Mucosa of rectum (tissue), 2 donors: ENCODE measurements at regions not wholly inside any gene's neighbourhood (a gene's known extent, or its start where the extent isn't known, plus 50 kb on each side); places are given as distances from the start of the nearest gene placed in this dataset.

Experiments used
- H3K27ac ChIP-seq, 2 donors: one replicate each; pipeline ENCODE4 v1.7.0; 2013; ENCODE audit warnings: inconsistent platforms in 2 of 2, low read depth in 2 of 2, low read length in 2 of 2
- H3K27me3 ChIP-seq, 2 donors: one replicate each; pipeline ENCODE4 v1.7.0; 2013; ENCODE audit warnings: low read length in 2 of 2; ENCODE audit not compliant: control insufficient read depth in 2 of 2, insufficient read depth in 2 of 2
- H3K36me3 ChIP-seq, 2 donors: one replicate each; pipeline ENCODE4 v1.7.0; 2013; ENCODE audit warnings: low read length in 2 of 2; ENCODE audit not compliant: control insufficient read depth in 2 of 2, insufficient read depth in 2 of 2
- H3K4me1 ChIP-seq, 2 donors: one replicate each; pipeline ENCODE4 v1.7.0; 2013; ENCODE audit warnings: low read length in 2 of 2, mild to moderate bottlenecking in 1 of 2; ENCODE audit not compliant: control insufficient read depth in 2 of 2, insufficient read depth in 2 of 2
- H3K4me3 ChIP-seq, 2 donors: one replicate each; pipeline ENCODE4 v1.7.0; 2013; ENCODE audit warnings: low read length in 2 of 2
- H3K9ac ChIP-seq, 2 donors: one replicate each; pipeline ENCODE4 v1.7.0; 2013; ENCODE audit warnings: low read length in 2 of 2, low read depth in 1 of 2, mild to moderate bottlenecking in 1 of 2
- H3K9me3 ChIP-seq, 2 donors: one replicate each; pipeline ENCODE4 v1.7.0; 2013; ENCODE audit warnings: low read length in 2 of 2; ENCODE audit not compliant: control insufficient read depth in 2 of 2
- donor health status: healthy.
- donor health status: Normal muscosa, but diverticular disease.

DNA sequence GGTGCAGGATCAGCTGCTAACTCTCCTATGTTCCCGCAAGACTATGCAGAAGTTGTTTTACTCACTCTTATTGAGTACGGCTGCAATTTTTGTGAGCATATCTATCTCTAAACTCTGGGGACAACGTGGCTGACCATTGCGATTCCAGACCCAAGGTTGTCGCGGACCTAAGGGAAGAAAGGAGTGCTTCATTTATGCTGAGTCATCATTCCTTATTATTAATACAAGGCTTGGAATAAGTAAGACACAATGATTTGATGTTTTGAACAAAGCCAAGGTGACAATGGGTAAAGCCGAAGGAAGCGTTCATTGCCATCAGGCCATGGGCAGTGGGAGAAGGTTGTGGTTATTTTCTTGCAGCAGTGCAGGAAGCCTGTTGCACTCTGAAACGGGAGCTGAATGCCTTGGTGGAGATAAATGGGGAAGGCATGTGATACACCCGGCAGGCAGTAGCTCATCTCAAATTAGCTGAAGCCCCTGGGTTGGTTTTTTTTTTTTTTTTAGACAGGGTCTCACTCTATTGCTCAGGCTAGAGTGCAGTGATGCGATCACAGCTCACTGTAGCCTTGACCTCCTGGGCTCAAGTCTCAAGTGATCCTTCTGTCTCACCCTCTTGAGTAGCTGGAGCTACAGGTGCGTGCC is 605.7 kb downstream of the TYW1 start:
- H3K27me3 ChIP-seq: no peaks in the 10 kb centered on the region
- H3K4me3 ChIP-seq: no peak overlapping the region
- no peak overlapping the region for H3K27ac ChIP-seq
- no peaks in the 10 kb centered on the region for H3K36me3 ChIP-seq
- peaks cover 0 to 3% of the 10 kb centered on the region in 2 donors for H3K9me3 ChIP-seq
- no peak overlapping the region for H3K9ac ChIP-seq
- H3K4me1 ChIP-seq: no peaks in the 10 kb centered on the region

DNA sequence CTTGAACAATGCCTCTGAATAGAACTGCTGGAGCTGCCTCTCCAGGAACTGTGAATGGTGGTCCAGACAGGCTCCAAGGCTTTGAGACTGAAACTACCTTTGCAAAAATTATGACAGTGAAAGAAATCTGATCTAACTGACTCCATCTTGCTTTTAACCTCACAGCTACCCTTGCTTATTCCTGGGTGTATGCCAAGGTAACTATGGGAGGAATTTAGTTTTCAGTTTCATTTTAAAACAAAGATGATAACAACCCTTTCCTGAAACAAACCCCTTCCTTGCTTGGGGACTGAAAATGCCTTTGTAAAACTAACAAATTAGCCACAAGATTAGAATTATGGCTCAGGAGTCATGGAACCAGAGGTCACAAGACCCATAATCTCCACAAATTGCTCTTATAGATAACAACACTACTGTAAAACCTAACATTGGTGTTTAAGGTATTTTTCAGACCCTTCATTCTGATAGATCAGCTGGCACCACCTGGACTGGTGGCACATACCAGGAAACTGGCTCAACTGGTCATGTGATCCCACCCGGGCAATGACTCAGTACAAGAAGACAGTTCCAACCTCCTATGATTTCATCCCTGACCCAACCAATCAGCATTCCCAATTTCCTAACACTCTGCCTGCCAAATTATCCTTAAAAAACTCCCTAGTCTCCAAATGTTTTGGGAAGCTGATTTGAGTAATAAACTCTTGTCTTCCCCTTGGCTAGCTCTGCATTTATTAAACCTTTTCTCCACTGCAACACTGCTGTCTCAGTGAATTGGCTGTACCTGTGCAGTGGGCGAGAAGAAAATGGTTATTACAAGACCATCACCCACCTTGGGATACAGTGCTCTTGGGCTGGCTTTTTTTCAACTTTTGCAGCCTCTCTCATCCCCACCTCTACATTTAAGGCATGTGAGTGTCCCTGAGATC is 608.1 kb downstream of the TYW1 start:
- Histone ChIP-seq H3K36me3 (no peaks in the 10 kb centered on the region), H3K9ac (no peak overlapping the region), H3K27ac (no peak overlapping the region), H3K4me3 (no peak overlapping the region), H3K9me3 (peaks cover 0 to 3% of the 10 kb centered on the region in 2 donors), H3K4me1 (no peaks in the 10 kb centered on the region), H3K27me3 (no peaks in the 10 kb centered on the region)

GRCh38 chr7:67608806-67609205 is 612.2 kb downstream of the TYW1 start:
- no peaks in the 10 kb centered on the region for H3K27me3 ChIP-seq
- no peak overlapping the region for H3K9ac ChIP-seq
- no peaks in the 10 kb centered on the region for H3K4me1 ChIP-seq
- peaks cover 0 to 3% of the 10 kb centered on the region in 2 donors for H3K9me3 ChIP-seq
- no peaks in the 10 kb centered on the region for H3K36me3 ChIP-seq
- H3K27ac ChIP-seq: no peak overlapping the region
- H3K4me3 ChIP-seq: no peak overlapping the region

DNA sequence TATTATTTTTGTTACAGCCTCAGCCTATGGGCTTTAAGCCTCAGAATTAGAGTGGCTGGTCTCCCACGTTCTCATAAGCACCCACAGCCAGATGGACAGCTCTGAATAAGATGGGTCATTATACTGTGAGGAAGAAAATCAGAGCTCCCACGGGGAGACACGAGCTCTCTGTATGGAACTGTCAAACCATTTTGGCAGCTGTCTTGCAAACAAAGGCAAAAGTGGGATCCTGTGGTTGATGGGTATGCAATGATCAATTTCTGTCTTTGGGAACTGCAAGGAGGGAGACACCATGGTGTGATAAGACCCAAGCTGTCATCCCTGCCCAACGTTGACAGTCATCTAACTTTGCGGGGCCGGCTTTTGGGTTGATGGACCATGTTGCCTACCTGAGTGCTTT is 614.3 kb downstream of the TYW1 start:
- Histone ChIP-seq H3K9ac (no peak overlapping the region), H3K27ac (no peak overlapping the region), H3K4me1 (no peaks in the 10 kb centered on the region), H3K9me3 (no peaks in the 10 kb centered on the region), H3K27me3 (no peaks in the 10 kb centered on the region), H3K4me3 (no peak overlapping the region), H3K36me3 (no peaks in the 10 kb centered on the region)

DNA sequence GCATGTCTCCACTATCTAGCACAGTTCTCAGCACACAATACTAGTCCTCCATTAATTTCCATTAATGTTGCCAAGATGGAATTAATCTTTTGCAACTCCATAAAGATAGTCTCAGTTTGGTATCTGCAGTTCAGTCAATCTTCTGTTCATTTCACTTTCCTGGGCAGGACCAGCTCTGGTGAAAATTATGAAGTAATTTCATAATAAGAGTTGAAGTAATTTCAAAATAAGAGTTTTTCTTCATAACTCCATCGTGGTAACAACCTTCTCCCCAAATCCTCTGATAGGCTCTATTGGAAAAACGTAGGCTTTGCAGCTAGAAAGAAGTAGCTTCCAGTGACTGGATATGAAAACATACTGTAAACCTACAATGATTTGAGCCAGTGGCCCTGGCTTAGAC is 618.2 kb downstream of the TYW1 start:
- Histone ChIP-seq H3K9ac (no peak overlapping the region), H3K9me3 (no peaks in the 10 kb centered on the region), H3K27ac (no peak overlapping the region), H3K27me3 (peaks cover 0 to 3% of the 10 kb centered on the region in 2 donors), H3K4me1 (no peaks in the 10 kb centered on the region), H3K36me3 (no peaks in the 10 kb centered on the region), H3K4me3 (no peak overlapping the region)

GRCh38 chr7:67616517-67616916 is 619.9 kb downstream of the TYW1 start:
- no peaks in the 10 kb centered on the region for H3K4me1 ChIP-seq
- no peak overlapping the region for H3K27ac ChIP-seq
- H3K36me3 ChIP-seq: no peaks in the 10 kb centered on the region
- peaks cover 3% of the 10 kb centered on the region in 2 donors for H3K27me3 ChIP-seq
- no peak overlapping the region for H3K4me3 ChIP-seq
- H3K9me3 ChIP-seq: no peaks in the 10 kb centered on the region
- H3K9ac ChIP-seq: no peak overlapping the region

- H3K27me3 ChIP-seq: peaks cover 3% of the 10 kb centered on the region in 2 donors
Measured at GRCh38 chr7:67618556-67619162, 622.0 kb downstream of the TYW1 start.

DNA sequence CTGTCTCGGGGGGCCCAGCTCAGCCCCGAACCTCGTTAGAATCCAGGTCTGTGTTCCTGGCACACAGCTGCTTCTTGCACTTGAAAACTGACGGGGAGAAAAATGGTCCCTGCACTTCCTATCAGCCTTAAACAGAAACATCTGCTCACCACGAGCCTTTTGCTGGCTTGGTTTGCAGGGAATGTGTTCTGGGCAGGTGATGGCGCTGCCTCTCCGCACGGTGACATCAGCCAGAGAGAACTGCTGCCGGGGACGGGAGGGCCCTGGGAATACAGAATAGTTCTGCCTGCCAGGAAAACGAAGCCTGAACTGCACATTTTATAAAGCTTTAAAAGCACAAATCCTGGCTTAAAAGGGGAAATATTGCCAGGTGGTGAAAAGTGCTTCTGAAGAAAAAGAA is 622.5 kb downstream of the TYW1 start:
- H3K27me3 ChIP-seq: peaks cover 3% of the 10 kb centered on the region in 2 donors

More at GRCh38 chr7:67618556-67619162, 622.0 kb downstream of the TYW1 start:
- Histone ChIP-seq H3K4me1 (no peaks in the 10 kb centered on the region), H3K9me3 (no peaks in the 10 kb centered on the region), H3K9ac (no peak overlapping the region), H3K27ac (no peak overlapping the region), H3K4me3 (no peak overlapping the region), H3K36me3 (no peaks in the 10 kb centered on the region)

GRCh38 chr7:67620216-67620933 is 623.7 kb downstream of the TYW1 start:
- Histone ChIP-seq H3K36me3 (no peaks in the 10 kb centered on the region), H3K27ac (no peak overlapping the region), H3K27me3 (peaks cover 3% of the 10 kb centered on the region in 2 donors), H3K9me3 (no peaks in the 10 kb centered on the region), H3K9ac (no peak overlapping the region), H3K4me1 (no peaks in the 10 kb centered on the region), H3K4me3 (no peak overlapping the region)

More for the DNA sequence above, 622.5 kb downstream of the TYW1 start:
- Histone ChIP-seq H3K27ac (no peak overlapping the region), H3K36me3 (no peaks in the 10 kb centered on the region), H3K9ac (no peak overlapping the region), H3K9me3 (no peaks in the 10 kb centered on the region), H3K4me3 (no peak overlapping the region), H3K4me1 (no peaks in the 10 kb centered on the region)
